Stromal cell of bone marrow (primary cell): ENCODE measurements at regions not wholly inside any gene's neighbourhood (a gene's known extent, or its start where the extent isn't known, plus 50 kb on each side); places are given as distances from the start of the nearest gene placed in this dataset.

Experiments
- DNase-seq: peaks from one replicate; pipeline ENCODE4 v3.0.0-alpha.2; 2012; ENCODE audit warnings: low read depth

DNA sequence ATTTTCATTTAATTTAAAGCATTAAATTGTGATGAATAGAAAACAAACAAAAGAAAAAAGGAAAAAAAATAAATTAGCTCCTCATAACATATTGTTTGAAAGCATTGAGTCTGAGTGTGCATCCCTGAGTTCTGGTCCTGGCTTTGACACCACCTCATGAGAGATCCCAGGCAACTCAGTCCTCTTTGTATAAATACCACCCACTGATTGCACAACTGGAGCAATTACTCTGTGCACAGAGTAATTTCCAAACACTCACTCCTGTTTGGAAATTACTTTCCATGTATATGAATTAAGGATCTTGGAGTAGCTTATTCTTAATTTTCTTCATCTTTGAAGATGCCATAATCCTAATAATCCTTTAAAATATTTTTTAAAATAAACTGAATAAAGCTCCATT, 59.4 kb upstream of the C5orf46 start:
- no peak for DNase-seq

DNA sequence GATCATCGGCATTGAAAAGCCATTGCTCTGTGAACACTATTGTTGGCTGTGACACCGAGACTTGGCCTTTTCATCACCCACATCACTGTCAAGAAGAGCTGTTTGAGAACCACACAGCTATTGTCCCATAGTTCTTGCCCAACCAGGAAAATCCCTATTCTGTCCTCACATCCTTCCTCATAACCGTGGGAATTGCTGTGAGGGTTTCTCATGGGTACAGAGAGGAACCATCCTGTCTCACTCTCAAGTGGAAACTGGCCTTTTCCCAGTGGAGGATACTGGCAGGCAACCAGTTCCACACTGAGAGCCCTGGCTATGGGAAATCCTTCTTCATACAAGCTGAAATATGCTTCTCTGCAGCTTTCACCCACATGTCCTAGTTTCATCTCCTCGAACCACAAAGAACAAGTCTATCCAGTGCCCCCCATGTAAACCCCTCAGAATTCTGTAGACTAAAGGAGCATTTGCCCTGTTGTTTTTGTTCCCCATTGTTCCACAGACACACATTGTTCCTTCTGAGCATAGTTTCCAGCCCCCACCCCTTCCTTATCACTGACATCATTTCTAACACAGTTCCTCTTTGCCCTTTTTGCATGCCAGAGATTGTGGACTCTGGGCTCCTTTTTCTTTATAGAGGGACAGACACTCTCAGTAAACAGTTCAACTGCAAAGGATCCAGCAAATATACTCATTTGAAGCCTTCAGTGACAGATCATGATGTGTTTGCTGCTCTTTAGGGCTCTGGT, 57.8 kb upstream of the C5orf46 start:
- DNase-seq, result no peak

DNA sequence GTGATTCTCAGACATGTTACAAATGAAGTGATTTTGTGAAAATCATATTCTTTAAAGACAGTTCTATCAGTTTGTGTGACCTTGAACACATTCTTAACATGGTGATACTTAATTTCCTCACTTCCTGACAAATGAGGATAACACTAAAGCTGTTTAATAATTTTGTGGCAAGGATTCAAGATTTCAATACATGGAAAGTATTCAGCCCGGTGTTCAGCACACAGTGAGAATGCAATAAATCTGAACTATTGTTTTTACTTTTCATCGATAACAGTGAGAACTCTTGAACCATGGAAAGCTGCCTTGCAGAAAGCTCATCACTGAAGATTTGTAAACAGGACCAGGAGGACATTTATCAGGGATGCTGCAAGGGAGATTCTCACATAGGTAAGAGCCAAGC, 57.1 kb upstream of the C5orf46 start:
- DNase-seq, result no peak

GRCh38 chr5:147961208-147961749, 54.9 kb upstream of the C5orf46 start:
- DNase-seq, result no peak

DNA sequence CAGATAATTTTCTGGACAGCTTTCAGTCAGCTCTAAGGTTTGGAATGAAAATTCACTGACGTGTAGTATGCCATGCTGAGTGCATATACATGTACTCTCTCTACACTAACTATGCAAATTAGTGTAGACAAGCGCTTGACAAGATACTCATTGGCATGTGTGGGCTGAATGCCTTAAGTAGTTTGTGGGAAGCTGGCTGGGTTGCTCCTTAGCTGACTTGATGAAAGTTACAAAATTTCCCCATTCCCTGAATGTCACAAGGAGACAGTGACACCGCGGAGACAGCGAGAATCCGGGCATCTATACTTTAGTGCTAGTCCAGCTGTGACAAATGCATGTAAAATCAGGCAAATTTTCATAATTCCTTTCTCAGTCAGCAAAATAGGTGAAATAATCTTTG, 51.6 kb upstream of the C5orf46 start:
- DNase-seq, result no peak

DNA sequence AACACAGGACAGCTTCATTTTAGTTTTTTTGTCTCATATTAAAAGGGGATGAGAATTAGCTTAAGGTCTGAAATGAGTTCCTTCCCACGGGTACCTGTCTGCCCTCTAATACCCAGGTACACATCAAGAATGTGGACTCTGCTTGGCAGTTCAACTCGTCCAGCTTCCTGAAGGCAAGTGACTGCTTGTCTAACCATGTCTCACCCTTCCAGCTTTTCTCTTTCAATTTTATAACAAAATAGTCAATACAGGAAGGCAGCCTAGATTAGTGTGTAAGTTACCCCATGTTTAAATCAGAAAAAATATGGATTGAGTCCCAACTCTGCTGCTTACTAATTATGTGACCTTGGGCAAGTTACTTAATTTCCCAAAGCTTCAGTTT, 50.5 kb upstream of the C5orf46 start:
- no peak for DNase-seq

DNA sequence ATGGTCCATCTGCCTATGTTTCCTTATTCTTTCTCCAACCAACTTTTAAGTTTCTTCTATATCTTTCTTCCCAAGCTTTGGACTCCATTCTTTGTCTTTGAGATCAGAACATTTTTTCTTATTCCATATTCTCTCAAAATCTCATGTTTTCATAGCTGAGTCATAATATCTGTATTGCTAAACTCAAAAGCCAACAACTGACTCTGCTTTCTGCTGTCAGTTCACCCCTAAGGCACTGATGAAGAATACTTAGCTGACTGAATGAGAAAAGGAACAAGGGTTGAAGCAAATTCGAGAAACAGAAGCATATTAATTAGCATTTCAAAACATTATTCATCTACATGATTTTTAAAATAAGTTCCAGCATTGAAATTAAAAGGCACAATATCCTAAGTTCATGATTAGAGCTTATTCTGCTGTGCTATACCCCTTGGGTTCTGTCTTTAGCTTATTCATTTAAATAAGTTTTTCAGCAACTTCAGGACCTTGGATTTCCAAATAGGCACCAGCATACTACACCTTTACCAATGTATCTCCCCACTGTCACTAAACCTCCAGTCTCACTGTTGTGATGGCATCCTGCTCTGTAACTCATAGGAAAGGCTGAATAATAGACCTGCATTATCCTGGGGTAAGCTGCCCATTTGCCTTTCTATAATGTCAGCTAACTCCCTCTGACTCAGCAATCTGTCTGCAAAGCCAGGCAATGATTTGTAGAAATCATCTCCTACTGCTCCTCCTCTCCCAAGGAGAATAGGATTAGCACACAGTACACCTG, 49.9 kb upstream of the C5orf46 start:
- no peak for DNase-seq
